GM10248 (cell line): ENCODE measurements at regions not wholly inside any gene's neighbourhood (a gene's known extent, or its start where the extent isn't known, plus 50 kb on each side); places are given as distances from the start of the nearest gene placed in this dataset.

Source experiments
- CTCF ChIA-PET: fragments of 300-600 bp; sonication (Branson Sonifier 250); formaldehyde crosslinking; extraction: SDS; loops from one replicate; lab custom pipeline; 2021; ENCODE audit warnings: antibody characterized with exemption; lab: Yijun Ruan, JAX
- POLR2A ChIA-PET: fragments of 350-650 bp; sonication (Branson Sonifier 250); formaldehyde crosslinking; extraction: SDS; loops from one replicate; lab custom pipeline; 2020; ENCODE audit warnings: antibody characterized with exemption; lab: Yijun Ruan, JAX
- DNase-seq: peaks from one replicate; pipeline ENCODE4 v3.0.0; 2012; ENCODE audit errors: extremely low spot score
- CTCF ChIP-seq: IDR thresholded peaks from 2 replicates; pipeline ENCODE4 v1.5.1; 2012; ENCODE audit warnings: mild to moderate bottlenecking, low read depth; ENCODE audit errors: extremely low read depth, missing control alignments, control extremely low read depth

GRCh38 chr5:175286981-175287380 is 157.0 kb downstream of the DRD1 start:
- POLR2A ChIA-PET = no interaction called here
- TF ChIP-seq CTCF = no peak
- DNase-seq = no peak
- CTCF ChIA-PET = no interaction called here

GRCh38 chr5:175285261-175285660 is 158.7 kb downstream of the DRD1 start:
- no peak for DNase-seq

GRCh38 chr5:175284806-175285205 is 159.2 kb downstream of the DRD1 start:
- no peak for TF ChIP-seq CTCF
- POLR2A ChIA-PET = no interaction called here
- DNase-seq = no peak
- CTCF ChIA-PET = no interaction called here

More at GRCh38 chr5:175285261-175285660, 158.7 kb downstream of the DRD1 start:
- POLR2A ChIA-PET = no interaction called here
- TF ChIP-seq CTCF = no peak
- CTCF ChIA-PET = interaction anchor here (1.0 kb wide), 1 partner anchor 8 kb away, joined by 3 read pairs; no protein-coding TSS in a partner anchor

- POLR2A ChIA-PET = no interaction called here
- no peak for TF ChIP-seq CTCF
- CTCF ChIA-PET = interaction anchor here (1.1 kb wide), 1 partner anchor 7 kb away, joined by 4 read pairs; no protein-coding TSS in a partner anchor
- no peak for DNase-seq
These were observed 161.3 kb downstream of the DRD1 start for GRCh38 chr5:175282611-175283225.

- ChIA-PET CTCF (interaction anchor here (1.1 kb wide), 1 partner anchor 8 kb away, joined by 4 read pairs; no protein-coding TSS in a partner anchor), POLR2A (no interaction called here)
- no peak for DNase-seq
- TF ChIP-seq CTCF = no peak
These were observed 162.3 kb downstream of the DRD1 start for GRCh38 chr5:175281714-175282113.

- ChIA-PET CTCF (interaction anchor here (1.1 kb wide), 1 partner anchor 9 kb away, joined by 4 read pairs; no protein-coding TSS in a partner anchor), POLR2A (no interaction called here)
- no peak for TF ChIP-seq CTCF
- no peak for DNase-seq
These were observed 162.7 kb downstream of the DRD1 start for GRCh38 chr5:175281257-175281656.
